GF-D8 (cell line): ENCODE measurements at regions not wholly inside any gene's neighbourhood (a gene's known extent, or its start where the extent isn't known, plus 50 kb on each side); places are given as distances from the start of the nearest gene placed in this dataset.

Experiments
- DNase-seq: peaks from one replicate; lab custom pipeline; 2025; lab: John Stamatoyannopoulos, UW

GRCh38 chr17:17417718-17418181 lies 59.0 kb upstream of the MED9 start:
- no peak for DNase-seq

DNA sequence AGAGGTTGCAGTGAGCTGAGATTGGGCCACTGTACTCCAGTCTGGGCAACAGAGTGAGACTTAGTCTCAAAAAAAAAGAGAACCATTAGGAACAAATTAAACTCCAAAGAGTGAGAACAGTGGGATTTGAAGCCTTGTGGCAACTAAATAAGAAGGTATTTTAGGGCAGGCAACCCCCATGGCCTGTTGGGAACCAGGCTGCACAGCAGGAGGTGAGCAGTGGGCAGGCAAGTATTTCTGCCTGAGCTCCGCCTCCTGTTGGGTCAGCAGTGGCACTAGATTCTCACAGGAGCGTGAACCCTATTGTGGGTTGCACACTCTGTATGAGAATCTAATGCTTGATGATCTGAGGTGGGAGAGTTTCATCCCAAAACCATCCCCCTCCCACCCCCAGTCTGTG lies 57.6 kb upstream of the MED9 start:
- no peak for DNase-seq

GRCh38 chr17:17419631-17420030 lies 57.2 kb upstream of the MED9 start:
- no peak for DNase-seq

GRCh38 chr17:17420082-17420481 lies 56.7 kb upstream of the MED9 start:
- DNase-seq, result no peak

DNA sequence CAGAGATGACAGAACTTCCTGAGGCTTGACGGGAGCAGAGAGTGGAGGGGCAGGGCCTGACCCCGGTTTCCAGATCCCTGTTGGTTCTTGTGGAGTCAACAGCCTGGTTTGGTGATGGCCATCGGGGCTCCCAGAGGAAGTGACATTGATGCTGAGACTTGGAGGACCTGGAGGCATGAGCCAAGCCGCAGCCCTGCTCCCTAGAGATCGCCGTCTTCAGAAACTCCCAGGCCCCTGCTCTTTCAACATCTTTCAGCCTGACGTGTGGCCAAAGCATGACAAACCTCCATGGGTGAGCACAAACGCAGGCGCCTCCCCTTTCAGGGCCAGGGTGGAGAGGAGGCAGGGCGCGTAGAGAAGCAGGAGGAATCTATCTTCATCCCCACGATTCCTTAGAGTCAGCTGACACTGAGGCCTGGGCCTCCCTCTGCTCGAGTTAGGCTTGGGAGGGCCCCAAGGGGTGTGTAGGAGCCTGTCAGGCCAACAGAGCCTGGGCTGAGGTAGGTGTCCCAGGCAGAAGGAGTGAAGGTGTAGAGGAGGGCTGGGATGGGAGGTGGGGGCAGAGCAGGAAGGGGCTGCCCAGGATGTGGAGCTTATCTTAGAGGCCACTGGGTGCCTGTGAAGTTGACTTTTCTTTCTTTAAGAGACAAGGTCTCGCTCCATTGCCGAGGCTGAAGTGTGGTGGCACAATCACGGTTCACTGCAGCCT lies 56.1 kb upstream of the MED9 start:
- DNase-seq, result peak; percentile 15

DNA sequence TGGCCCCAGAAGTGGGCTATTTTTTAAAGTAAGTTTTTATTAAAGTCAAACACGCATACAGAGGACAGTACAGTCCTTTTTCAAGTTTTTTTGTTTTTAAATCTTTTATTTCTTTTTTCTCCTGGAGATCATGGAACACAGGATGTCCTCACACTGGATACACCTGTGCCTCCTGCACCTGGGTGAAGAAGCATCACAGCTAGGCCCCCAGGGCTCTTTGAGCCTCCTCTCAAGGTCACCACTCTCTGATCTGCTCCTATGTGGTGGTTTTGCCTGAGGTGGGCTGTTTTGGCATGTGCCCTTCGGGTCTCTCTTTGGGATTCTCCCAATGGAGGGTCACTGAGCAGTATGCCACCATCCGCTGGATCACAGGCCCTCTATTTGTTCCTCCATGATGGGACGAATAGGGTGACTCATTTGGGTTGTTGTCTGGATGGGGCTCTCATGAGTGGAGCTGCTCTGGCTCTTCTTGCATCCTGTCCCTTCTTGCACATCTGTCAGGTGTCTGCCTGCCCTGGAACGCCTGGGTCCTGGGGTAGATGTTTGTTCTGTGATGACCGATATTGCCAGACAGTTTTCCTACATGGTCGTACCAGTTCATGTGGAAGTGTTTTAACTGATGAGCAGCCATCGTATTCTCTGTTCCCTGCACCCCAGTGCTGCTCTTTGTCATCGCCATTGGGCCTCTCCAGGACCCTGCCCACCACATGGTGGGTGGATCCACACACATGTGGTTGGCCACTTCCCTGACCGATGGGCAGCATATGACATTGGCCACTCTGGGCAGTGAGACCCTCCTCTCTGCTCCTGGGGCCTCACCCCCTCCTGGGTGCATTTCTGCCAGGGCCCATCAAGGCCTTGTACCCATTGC lies 55.2 kb upstream of the MED9 start:
- DNase-seq, result no peak

GRCh38 chr17:17422217-17422610 lies 54.6 kb upstream of the MED9 start:
- no peak for DNase-seq

DNA sequence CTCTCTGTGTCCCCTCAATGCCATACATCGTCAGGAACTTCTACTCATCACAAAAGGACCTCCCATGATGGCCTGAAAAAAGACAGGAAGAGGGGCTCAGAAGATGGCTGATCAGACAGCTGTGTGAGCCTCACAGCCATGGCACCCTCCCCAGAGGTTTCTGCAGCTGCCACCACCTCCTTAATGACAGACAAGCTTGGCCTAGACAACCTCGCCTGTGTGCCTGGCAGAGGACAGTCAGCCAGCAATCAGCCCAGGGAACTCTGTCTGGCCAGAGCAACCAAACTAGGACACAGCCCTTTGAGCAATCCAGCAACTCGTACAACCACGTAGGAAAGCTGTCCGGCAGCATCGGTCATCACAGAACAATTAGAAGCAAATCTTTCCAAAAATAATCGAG lies 54.2 kb upstream of the MED9 start:
- DNase-seq, result no peak

DNA sequence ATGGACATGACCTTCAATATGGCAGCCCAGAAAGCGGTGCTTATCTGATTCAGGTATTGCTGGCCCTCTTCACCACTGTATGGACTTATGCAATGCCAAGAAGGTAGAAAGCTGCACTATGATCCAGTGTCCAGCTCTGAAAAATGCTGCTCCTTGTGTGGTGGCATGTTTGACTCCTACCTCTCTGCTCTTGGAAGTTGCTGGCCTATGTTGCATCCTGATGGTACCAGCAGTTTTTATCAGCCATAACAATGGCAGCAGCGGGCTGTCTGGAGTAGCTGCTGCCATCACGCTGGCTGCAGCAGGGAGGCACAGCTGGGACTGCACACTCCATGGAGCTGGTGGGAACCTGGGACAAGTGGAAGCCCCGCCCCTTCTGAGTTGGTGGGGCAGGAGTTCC lies 53.1 kb upstream of the MED9 start:
- no peak for DNase-seq

DNA sequence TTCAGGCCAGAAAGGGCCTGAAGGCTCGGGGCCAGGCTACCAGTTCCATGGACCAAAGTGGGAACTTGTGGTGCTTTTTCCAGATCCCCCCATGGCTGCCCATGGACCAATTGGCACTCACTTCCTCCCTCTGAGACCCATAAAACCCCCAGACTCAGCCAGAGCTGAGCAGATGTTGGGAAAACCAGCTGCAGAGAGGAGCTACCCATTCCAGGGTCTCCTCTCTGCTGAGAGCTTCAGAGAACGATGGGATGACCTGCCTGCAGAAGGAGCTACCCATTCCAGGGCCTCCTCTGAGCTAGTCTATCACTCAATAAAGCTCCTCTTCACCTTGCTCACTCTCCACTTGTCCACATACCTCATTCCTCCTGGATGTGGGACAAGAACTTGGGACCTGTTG lies 52.2 kb upstream of the MED9 start:
- DNase-seq, result no peak

GRCh38 chr17:17425005-17425404 lies 51.8 kb upstream of the MED9 start:
- no peak for DNase-seq

DNA sequence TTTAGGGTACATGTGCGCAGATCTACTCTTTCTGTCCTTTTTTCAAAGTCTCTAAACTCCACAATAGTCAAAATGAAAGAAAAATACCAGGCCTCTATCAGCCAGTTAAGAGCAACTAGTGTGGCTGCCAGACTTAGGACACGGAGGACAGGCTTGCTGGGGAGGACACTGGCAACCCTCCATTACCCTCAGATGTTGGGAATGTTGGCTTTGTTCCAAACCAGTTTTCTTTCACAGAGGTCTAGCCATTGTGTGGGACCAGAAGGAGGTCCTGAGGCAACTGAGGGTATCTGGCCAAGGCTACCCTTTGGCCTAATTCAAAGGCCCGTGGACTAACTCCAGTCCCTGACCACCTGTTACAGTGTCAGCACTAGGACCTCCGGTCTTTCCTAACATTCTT lies 51.2 kb upstream of the MED9 start:
- DNase-seq, result no peak

DNA sequence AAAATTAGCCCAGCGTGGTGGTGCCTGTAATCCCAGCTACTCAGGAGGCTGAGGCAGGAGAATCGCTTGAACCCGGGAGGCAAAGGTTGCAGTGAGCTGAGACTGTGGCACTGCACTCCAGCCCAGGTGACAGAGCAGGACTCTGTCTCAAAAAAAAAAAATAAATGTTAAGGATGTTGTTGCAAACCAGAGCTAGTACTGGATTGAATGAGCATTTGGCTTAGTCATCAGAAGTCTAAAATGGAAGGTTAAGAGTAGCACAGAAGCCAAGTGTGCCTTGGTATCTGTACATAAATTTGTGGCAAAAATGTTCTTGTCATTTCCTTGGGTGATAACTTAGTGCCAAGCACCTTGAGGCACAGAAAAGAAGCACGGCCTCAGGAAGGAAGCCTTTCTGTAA lies 50.6 kb upstream of the MED9 start:
- no peak for DNase-seq
